IMR-90 (cell line): ENCODE measurements at regions not wholly inside any gene's neighbourhood (a gene's known extent, or its start where the extent isn't known, plus 50 kb on each side); places are given as distances from the start of the nearest gene placed in this dataset.

ENCODE experiments used
- ATAC-seq: fragments of 200-7000 bp; cut with Tn5 transposase; 2 replicates; pipeline ENCODE4 v1.9.1; 2020; ENCODE audit warnings: low read depth, mild to moderate bottlenecking, moderate library complexity
- BruUV-seq: library from RNA; stranded (reverse); fragments of 400-500 nt; replicated peaks from 2 replicates; lab custom pipeline; 2021; lab: Mats Ljungman, UMichigan
- CTCF ChIA-PET: fragments of 300-600 bp; formaldehyde crosslinking; extraction: SDS; loops from one replicate; lab custom pipeline; 2021; ENCODE audit warnings: antibody characterized with exemption; lab: Yijun Ruan, JAX
- POLR2A ChIA-PET: fragments of 300-600 bp; sonication (Branson Sonifier 250); formaldehyde crosslinking; loops from one replicate; lab custom pipeline; 2022; ENCODE audit warnings: antibody characterized with exemption; ENCODE audit not compliant: unreplicated experiment; lab: Charles Lee
- DNase-seq: peaks from one replicate; pipeline ENCODE4 v3.0.0; 2013
- H2AFZ ChIP-seq: replicated peaks from 2 replicates; pipeline ENCODE3; 2013; ENCODE audit warnings: low read length, mild to moderate bottlenecking; ENCODE audit not compliant: poor library complexity
- H2AK5ac ChIP-seq: 2 replicates; pipeline ENCODE4 v1.6.1; 2013; ENCODE audit warnings: low read depth, low read length, inconsistent platforms
- H2AK9ac ChIP-seq: replicated peaks from 2 replicates; pipeline ENCODE3; 2013; ENCODE audit warnings: mild to moderate bottlenecking, low read depth, low read length, moderate library complexity; ENCODE audit not compliant: poor library complexity
- H2BK120ac ChIP-seq: 2 replicates; pipeline ENCODE4 v1.6.1; 2013; ENCODE audit warnings: low read depth, low read length, inconsistent platforms
- H2BK15ac ChIP-seq: 3 replicates; pipeline ENCODE4 v1.6.1; 2013; ENCODE audit warnings: low read depth, low read length, inconsistent platforms
- H2BK20ac ChIP-seq: 2 replicates; pipeline ENCODE4 v1.6.1; 2013; ENCODE audit warnings: low read depth, mild to moderate bottlenecking, inconsistent platforms, low read length, moderate library complexity
- H2BK5ac ChIP-seq: 2 replicates; pipeline ENCODE4 v1.6.1; 2013; ENCODE audit warnings: mild to moderate bottlenecking, low read depth, low read length, inconsistent platforms; ENCODE audit not compliant: poor library complexity, severe bottlenecking
- H3K14ac ChIP-seq: replicated peaks from 2 replicates; pipeline ENCODE4 v1.6.1; 2013; ENCODE audit warnings: low read depth, low read length, inconsistent platforms
- H3K18ac ChIP-seq: 2 replicates; pipeline ENCODE4 v1.6.1; 2013; ENCODE audit warnings: low read depth, low read length, control low read depth
- H3K23ac ChIP-seq: 2 replicates; pipeline ENCODE4 v1.6.1; 2013; ENCODE audit warnings: low read depth, low read length, inconsistent platforms
- H3K27ac ChIP-seq: 2 replicates; pipeline ENCODE4 v1.5.1; 2013; ENCODE audit warnings: mild to moderate bottlenecking, control low read depth, low read length; ENCODE audit not compliant: insufficient read depth
- H3K27me3 ChIP-seq: 2 replicates; pipeline ENCODE4 v1.6.1; 2013; ENCODE audit warnings: low read length; ENCODE audit not compliant: control insufficient read depth, insufficient read depth
- H3K36me3 ChIP-seq: 2 replicates; pipeline ENCODE4 v1.6.1; 2013; ENCODE audit warnings: low read length, mixed read lengths; ENCODE audit not compliant: control insufficient read depth, insufficient read depth
- H3K4ac ChIP-seq: 2 replicates; pipeline ENCODE4 v1.6.1; 2013; ENCODE audit warnings: low read depth, low read length, inconsistent platforms
- H3K4me1 ChIP-seq: 2 replicates; pipeline ENCODE4 v1.6.1; 2013; ENCODE audit warnings: low read length, mixed read lengths; ENCODE audit not compliant: control insufficient read depth, insufficient read depth
- H3K4me2 ChIP-seq: 2 replicates; pipeline ENCODE4 v1.6.1; 2013; ENCODE audit warnings: low read depth, mild to moderate bottlenecking, control low read depth, low read length, moderate library complexity
- H3K4me3 ChIP-seq: 2 replicates; pipeline ENCODE4 v1.5.1; 2013; ENCODE audit warnings: low read depth, mild to moderate bottlenecking, control low read depth, low read length, moderate library complexity; ENCODE audit not compliant: insufficient read depth
- H3K56ac ChIP-seq: 2 replicates; pipeline ENCODE4 v1.6.1; 2013; ENCODE audit warnings: low read length, inconsistent platforms; ENCODE audit not compliant: insufficient read depth; ENCODE audit errors: extremely low read depth
- H3K79me1 ChIP-seq, 2 experiments: 2 replicates each; pipeline ENCODE4 v1.6.1; 2013; ENCODE audit warnings: low read length in 2 of 2, inconsistent platforms in 1 of 2, low read depth in 1 of 2
- H3K9ac ChIP-seq: 2 replicates; pipeline ENCODE4 v1.6.1; 2013; ENCODE audit warnings: low read depth, low read length, control low read depth
- H3K9me1 ChIP-seq: 2 replicates; pipeline ENCODE4 v1.6.1; 2013; ENCODE audit warnings: low read length, inconsistent platforms; ENCODE audit not compliant: insufficient read depth
- H3K9me3 ChIP-seq: 2 replicates; pipeline ENCODE4 v1.6.1; 2013; ENCODE audit warnings: low read length; ENCODE audit not compliant: control insufficient read depth, insufficient read depth
- H4K20me1 ChIP-seq: 2 replicates; pipeline ENCODE4 v1.6.1; 2013; ENCODE audit warnings: low read length, inconsistent platforms; ENCODE audit not compliant: insufficient read depth
- H4K5ac ChIP-seq: 2 replicates; pipeline ENCODE4 v1.6.1; 2013; ENCODE audit warnings: mild to moderate bottlenecking, low read depth, low read length, control low read depth
- H4K8ac ChIP-seq, 2 experiments: 2 replicates each; pipeline ENCODE4 v1.6.1; 2013; ENCODE audit warnings: low read depth in 2 of 2, low read length in 2 of 2, control low read depth in 1 of 2, inconsistent platforms in 1 of 2
- H4K91ac ChIP-seq: 2 replicates; pipeline ENCODE4 v1.6.1; 2013; ENCODE audit warnings: low read depth, low read length, inconsistent platforms; ENCODE audit not compliant: insufficient read depth
- BHLHE40 ChIP-seq: fragments of 150-350 bp; IDR thresholded peaks from 2 replicates; pipeline ENCODE4 v1.6.1; 2016; ENCODE audit warnings: mild to moderate bottlenecking, low read depth, low read length
- CEBPB ChIP-seq: IDR thresholded peaks from 2 replicates; pipeline ENCODE4 v1.6.1; 2012; ENCODE audit warnings: low read depth, low read length, improper control_type of control experiment
- CHD1 ChIP-seq: IDR thresholded peaks from 2 replicates; pipeline ENCODE4 v1.6.1; 2012; ENCODE audit warnings: low read depth, low read length, improper control_type of control experiment
- ELK1 ChIP-seq: fragments of 150-350 bp; IDR thresholded peaks from 2 replicates; pipeline ENCODE4 v1.6.1; 2016; ENCODE audit warnings: low read depth, mild to moderate bottlenecking, low read length, moderate library complexity, borderline replicate concordance
- FOS ChIP-seq: fragments of 150-350 bp; IDR thresholded peaks from 2 replicates; pipeline ENCODE4 v1.6.1; 2016; ENCODE audit warnings: low read depth, low read length
- MAFK ChIP-seq: IDR thresholded peaks from 2 replicates; pipeline ENCODE4 v1.6.1; 2012; ENCODE audit warnings: low read depth, low read length, improper control_type of control experiment
- MAZ ChIP-seq: IDR thresholded peaks from 2 replicates; pipeline ENCODE4 v1.6.1; 2012; ENCODE audit warnings: low read depth, mild to moderate bottlenecking, low read length, improper control_type of control experiment, moderate library complexity, borderline replicate concordance
- MXI1 ChIP-seq: IDR thresholded peaks from 2 replicates; pipeline ENCODE4 v1.6.1; 2012; ENCODE audit warnings: low read depth, mild to moderate bottlenecking, low read length, moderate library complexity, borderline replicate concordance
- NFE2L2 ChIP-seq: fragments of 150-350 bp; IDR thresholded peaks from 2 replicates; pipeline ENCODE4 v1.6.1; 2016; ENCODE audit warnings: low read depth, mild to moderate bottlenecking, low read length
- POLR2A ChIP-seq: IDR thresholded peaks from 2 replicates; pipeline ENCODE4 v1.6.1; 2012; ENCODE audit warnings: mild to moderate bottlenecking, low read depth, low read length
- RAD21 ChIP-seq: IDR thresholded peaks from 2 replicates; pipeline ENCODE4 v1.6.1; 2012; ENCODE audit warnings: low read length, improper control_type of control experiment
- RCOR1 ChIP-seq: IDR thresholded peaks from 2 replicates; pipeline ENCODE4 v1.6.1; 2012; ENCODE audit warnings: mild to moderate bottlenecking, low read length, improper control_type of control experiment; ENCODE audit not compliant: insufficient replicate concordance
- RFX5 ChIP-seq: IDR thresholded peaks from 2 replicates; pipeline ENCODE4 v1.8.0; 2012; ENCODE audit warnings: low read depth, mild to moderate bottlenecking, low read length, moderate library complexity
- SMC3 ChIP-seq: fragments of 150-350 bp; IDR thresholded peaks from 2 replicates; pipeline ENCODE4 v1.6.1; 2016; ENCODE audit warnings: low read depth, mild to moderate bottlenecking, antibody characterized with exemption, low read length, moderate library complexity
- WGBS, 2 experiments: methylation state at CpG; one replicate each; pipeline versions ENCODE4 v1.1.5 to v1.1.7; 2013; ENCODE audit warnings: missing lambda C conversion rate in 2 of 2; ENCODE audit not compliant: insufficient read length in 1 of 2; ENCODE audit errors: extremely low coverage in 2 of 2; 5-methylcytosine and 5-hydroxymethylcytosine counted together
- dilution Hi-C: fragments of 300-500 bp; cut with HindIII; formaldehyde crosslinking; loops from one replicate; pipeline ENCODE4 v1.14.3; 2018; ENCODE audit warnings: low sequenced_read_pairs; ENCODE audit not compliant: unreplicated experiment
- in situ Hi-C: fragments of 300-500 bp; cut with MboI; formaldehyde crosslinking; loops from 3 replicates; pipeline ENCODE4 v1.14.3; 2019; ENCODE audit warnings: low sequenced_read_pairs, inconsistent platforms, mixed read lengths
- intact Hi-C: fragments of 100-400 bp; cut with micrococcal nuclease; formaldehyde crosslinking; loops from 2 replicates; pipeline ENCODE4 v1.10.0; 2022
- TF ChIP-seq, protein P1 (sequence below): fragments of 150-350 bp; IDR thresholded peaks from 2 replicates; pipeline ENCODE4 v1.6.1; 2017; ENCODE audit warnings: mild to moderate bottlenecking, antibody characterized with exemption, low read length, low read depth
- TF ChIP-seq, protein P2 (sequence below): conservative IDR thresholded peaks from 2 replicates; pipeline ENCODE4 v1.5.1; 2012; ENCODE audit warnings: mild to moderate bottlenecking, low read depth, low read length, improper control_type of control experiment

GRCh38 chr2:41716497-41716896 lies 331.3 kb upstream of the PKDCC start:
- no peak for DNase-seq
- Histone ChIP-seq H4K91ac (no peak overlapping the region), H2BK120ac (no peak overlapping the region), H3K9me1 (no peaks in the 10 kb centered on the region), H4K8ac (no peak overlapping the region), H3K9me3 (no peaks in the 10 kb centered on the region), H3K18ac (no peak overlapping the region), H2AFZ (no peak overlapping the region), H2BK5ac (no peak overlapping the region), H3K4me1 (no peaks in the 10 kb centered on the region), H3K79me1 (no peaks in the 10 kb centered on the region), H4K20me1 (no peaks in the 10 kb centered on the region), H3K27me3 (no peaks in the 10 kb centered on the region; the same call in 1 of the 2 replicates), H2BK20ac (no peak overlapping the region), H3K56ac (no peak overlapping the region), H3K27ac (no peak overlapping the region), H3K4ac (no peak overlapping the region), H2AK9ac (no peak overlapping the region), H3K23ac (no peak overlapping the region), H2AK5ac (no peak overlapping the region), H3K4me3 (no peak overlapping the region), H3K14ac (no peak overlapping the region), H3K9ac (no peak overlapping the region), H2BK15ac (no peak overlapping the region), H3K4me2 (no peak overlapping the region), H3K36me3 (no peaks in the 10 kb centered on the region), H4K5ac (no peak overlapping the region)
- 29% methylated on average over 2 of the region's 5 CpGs; no CpG with 5 or more reads in 1 of the 2 experiments for WGBS, 2 experiments
- no TSS peak for BruUV-seq
- in situ Hi-C loops: loop anchor here (25.0 kb wide), 1 partner anchor 1804 kb away; no protein-coding TSS in a partner anchor
- intact Hi-C loops: no loop called here
- TF ChIP-seq, protein P1, sequence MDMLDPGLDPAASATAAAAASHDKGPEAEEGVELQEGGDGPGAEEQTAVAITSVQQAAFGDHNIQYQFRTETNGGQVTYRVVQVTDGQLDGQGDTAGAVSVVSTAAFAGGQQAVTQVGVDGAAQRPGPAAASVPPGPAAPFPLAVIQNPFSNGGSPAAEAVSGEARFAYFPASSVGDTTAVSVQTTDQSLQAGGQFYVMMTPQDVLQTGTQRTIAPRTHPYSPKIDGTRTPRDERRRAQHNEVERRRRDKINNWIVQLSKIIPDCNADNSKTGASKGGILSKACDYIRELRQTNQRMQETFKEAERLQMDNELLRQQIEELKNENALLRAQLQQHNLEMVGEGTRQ: no peak
- no peak for TF ChIP-seq RFX5
- no peak for TF ChIP-seq SMC3
- no peak for TF ChIP-seq NFE2L2
- no peak for TF ChIP-seq MAZ
- TF ChIP-seq ELK1: no peak
- TF ChIP-seq, protein P2, sequence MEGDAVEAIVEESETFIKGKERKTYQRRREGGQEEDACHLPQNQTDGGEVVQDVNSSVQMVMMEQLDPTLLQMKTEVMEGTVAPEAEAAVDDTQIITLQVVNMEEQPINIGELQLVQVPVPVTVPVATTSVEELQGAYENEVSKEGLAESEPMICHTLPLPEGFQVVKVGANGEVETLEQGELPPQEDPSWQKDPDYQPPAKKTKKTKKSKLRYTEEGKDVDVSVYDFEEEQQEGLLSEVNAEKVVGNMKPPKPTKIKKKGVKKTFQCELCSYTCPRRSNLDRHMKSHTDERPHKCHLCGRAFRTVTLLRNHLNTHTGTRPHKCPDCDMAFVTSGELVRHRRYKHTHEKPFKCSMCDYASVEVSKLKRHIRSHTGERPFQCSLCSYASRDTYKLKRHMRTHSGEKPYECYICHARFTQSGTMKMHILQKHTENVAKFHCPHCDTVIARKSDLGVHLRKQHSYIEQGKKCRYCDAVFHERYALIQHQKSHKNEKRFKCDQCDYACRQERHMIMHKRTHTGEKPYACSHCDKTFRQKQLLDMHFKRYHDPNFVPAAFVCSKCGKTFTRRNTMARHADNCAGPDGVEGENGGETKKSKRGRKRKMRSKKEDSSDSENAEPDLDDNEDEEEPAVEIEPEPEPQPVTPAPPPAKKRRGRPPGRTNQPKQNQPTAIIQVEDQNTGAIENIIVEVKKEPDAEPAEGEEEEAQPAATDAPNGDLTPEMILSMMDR: no peak
- TF ChIP-seq FOS: no peak
- TF ChIP-seq POLR2A: no peak
- TF ChIP-seq MAFK: no peak
- no peak for TF ChIP-seq CHD1
- no peak for TF ChIP-seq MXI1
- TF ChIP-seq RCOR1: no peak
- no peak for TF ChIP-seq CEBPB
- TF ChIP-seq BHLHE40: no peak
- no peak for TF ChIP-seq RAD21
- no peak for ATAC-seq
- POLR2A ChIA-PET: no interaction called here
- CTCF ChIA-PET: interaction anchor here (0.7 kb wide), 1 partner anchor 1958 kb away, joined by 3 read pairs; no protein-coding TSS in a partner anchor
- dilution Hi-C loops: no loop called here
